HCT116 (cell line): ENCODE measurements at regions not wholly inside any gene's neighbourhood (a gene's known extent, or its start where the extent isn't known, plus 50 kb on each side); places are given as distances from the start of the nearest gene placed in this dataset.

Experiments
- ATAC-seq: fragments of 200-7000 bp; cut with Tn5 transposase; 2 replicates; pipeline ENCODE4 v1.9.1; 2020; ENCODE audit warnings: mild to moderate bottlenecking, moderate library complexity
- BruUV-seq: library from RNA; stranded (reverse); fragments of 400-500 nt; replicated peaks from 2 replicates; lab custom pipeline; 2021; lab: Mats Ljungman, UMichigan
- CTCF ChIA-PET: fragments of 300-600 bp; sonication (Branson Sonifier 250); formaldehyde crosslinking; loops from one replicate; lab custom pipeline; 2021; ENCODE audit warnings: antibody characterized with exemption; lab: Charles Lee
- POLR2A ChIA-PET: fragments of 300-600, 350-600 bp; sonication (Branson Sonifier 250); formaldehyde crosslinking; loops from one replicate; lab custom pipeline; 2021; ENCODE audit warnings: antibody characterized with exemption; lab: Charles Lee
- RAD21 ChIA-PET, 2 experiments: fragments of 300-600 bp; sonication (Branson Sonifier 250); formaldehyde crosslinking; loops; one replicate each; lab custom pipeline; 2023; ENCODE audit warnings: low total read pairs in 2 of 2; ENCODE audit not compliant: uncharacterized antibody in 2 of 2, unreplicated experiment in 2 of 2, low non-redundant PET in 1 of 2; lab: Charles Lee
- DNase-seq: peaks from one replicate; pipeline ENCODE4 v3.0.0-alpha.2; 2010; ENCODE audit warnings: low read depth, low spot score
- H2AFZ ChIP-seq: fragments of 200-600 bp; shearing (Covaris generic), sonication (generic); 2 replicates; pipeline ENCODE4 v1.6.1; 2017; ENCODE audit warnings: low read depth, mixed run types, mixed read lengths, antibody characterized with exemption, low read length; ENCODE audit not compliant: poor library complexity, severe bottlenecking
- H3K27ac ChIP-seq: 2 replicates; pipeline ENCODE4 v1.5.1; 2012; ENCODE audit warnings: low read depth, low read length
- H3K27me3 ChIP-seq: fragments of 200-600 bp; sonication (generic); 2 replicates; pipeline ENCODE4 v1.6.1; 2016; ENCODE audit warnings: mixed run types, low read length, mixed read lengths; ENCODE audit not compliant: insufficient read depth
- H3K36me3 ChIP-seq, 2 experiments: fragments of 200-500 bp in 1 of 2; fragments of 200-600 bp in 1 of 2; sonication (Bioruptor generic) in 1 of 2; sonication (generic) in 1 of 2; 2 replicates each; pipeline versions ENCODE4 v1.5.1 to v1.6.1; 2014 to 2016; ENCODE audit warnings: low read length in 2 of 2, inconsistent platforms in 1 of 2, mixed read lengths in 1 of 2, mixed run types in 1 of 2; ENCODE audit not compliant: insufficient read depth in 2 of 2, control insufficient read depth in 1 of 2
- H3K4me1 ChIP-seq, 2 experiments: fragments of 200-600 bp in 1 of 2; sonication (generic) in 1 of 2; 2 replicates each; pipeline versions ENCODE4 v1.5.1 to v1.6.1; 2012 to 2017; ENCODE audit warnings: low read length in 2 of 2, inconsistent platforms in 1 of 2, mild to moderate bottlenecking in 1 of 2, mixed read lengths in 1 of 2, mixed run types in 1 of 2, moderate library complexity in 1 of 2; ENCODE audit not compliant: insufficient read depth in 2 of 2, control insufficient read depth in 1 of 2
- H3K4me2 ChIP-seq: fragments of 200-600 bp; sonication (generic); 2 replicates; pipeline ENCODE4 v1.6.1; 2017; ENCODE audit warnings: mixed run types, low read length, mixed read lengths
- H3K4me3 ChIP-seq, 2 experiments: fragments of 200-600 bp in 1 of 2; sonication (generic) in 1 of 2; replicated peaks in 1 of 2; 2 replicates each; pipeline ENCODE4 v1.5.1; 2011 to 2016; ENCODE audit warnings: low read length in 2 of 2, control low read depth in 1 of 2, low read depth in 1 of 2, mild to moderate bottlenecking in 1 of 2, mixed read lengths in 1 of 2, mixed run types in 1 of 2
- H3K79me2 ChIP-seq: fragments of 200-600 bp; sonication (generic); 2 replicates; pipeline ENCODE4 v1.6.1; 2017; ENCODE audit warnings: mild to moderate bottlenecking, mixed run types, low read length, moderate library complexity, mixed read lengths; ENCODE audit not compliant: insufficient read depth
- H3K9ac ChIP-seq: fragments of 200-600 bp; sonication (generic); 2 replicates; pipeline ENCODE4 v1.6.1; 2016; ENCODE audit warnings: low read length, mixed read lengths
- H3K9me2 ChIP-seq: fragments of 200-600 bp; sonication (generic), shearing (Covaris generic); 2 replicates; pipeline ENCODE4 v1.6.1; 2017; ENCODE audit warnings: mixed run types, mild to moderate bottlenecking, moderate library complexity; ENCODE audit not compliant: insufficient read depth
- H3K9me3 ChIP-seq, 2 experiments: fragments of 200-500 bp in 1 of 2; fragments of 200-600 bp in 1 of 2; sonication (Bioruptor generic) in 1 of 2; sonication (generic) in 1 of 2; 2 replicates each; pipeline ENCODE4 v1.6.1; 2014 to 2017; ENCODE audit warnings: low read length in 2 of 2, mixed read lengths in 2 of 2, inconsistent platforms in 1 of 2, low read depth in 1 of 2, mild to moderate bottlenecking in 1 of 2, mixed run types in 1 of 2, moderate library complexity in 1 of 2; ENCODE audit not compliant: control insufficient read depth in 1 of 2, insufficient read depth in 1 of 2
- H4K20me1 ChIP-seq: fragments of 200-600 bp; sonication (generic), shearing (Covaris generic); 2 replicates; pipeline ENCODE4 v1.6.1; 2017; ENCODE audit warnings: mixed run types, mild to moderate bottlenecking, moderate library complexity; ENCODE audit not compliant: insufficient read depth
- CBX3 ChIP-seq: IDR thresholded peaks from 2 replicates; pipeline ENCODE4 v1.6.1; 2012; ENCODE audit warnings: low read depth
- CTCF ChIP-seq, 3 experiments: fragments of 200-600 bp in 1 of 3; sonication (generic) in 1 of 3; IDR thresholded peaks in 2 of 3; conservative IDR thresholded peaks in 1 of 3; 2 replicates each; pipeline ENCODE4 v1.5.1; 2012 to 2017; ENCODE audit warnings: low read depth in 2 of 3, low read length in 2 of 3, antibody characterized with exemption in 1 of 3, borderline replicate concordance in 1 of 3, control low read depth in 1 of 3, mild to moderate bottlenecking in 1 of 3, mixed read lengths in 1 of 3, mixed run types in 1 of 3, moderate library complexity in 1 of 3; ENCODE audit not compliant: insufficient read depth in 1 of 3
- EGR1 ChIP-seq: IDR thresholded peaks from 2 replicates; pipeline ENCODE4 v1.6.1; 2012; ENCODE audit warnings: low read depth
- ELF1 ChIP-seq: IDR thresholded peaks from 2 replicates; pipeline ENCODE4 v1.6.1; 2012; ENCODE audit warnings: low read depth, borderline replicate concordance
- EZH2 ChIP-seq: fragments of 200-600 bp; sonication (generic); IDR thresholded peaks from 2 replicates; pipeline ENCODE4 v1.6.1; 2017; ENCODE audit warnings: antibody characterized with exemption, mixed run types
- EZH2phosphoT487 ChIP-seq: fragments of 200-600 bp; IDR thresholded peaks from 2 replicates; pipeline ENCODE4 v1.6.1; 2018; ENCODE audit warnings: antibody characterized with exemption, borderline replicate concordance
- FOSL1 ChIP-seq: IDR thresholded peaks from 2 replicates; pipeline ENCODE4 v1.6.1; 2012; ENCODE audit warnings: low read depth
- JUND ChIP-seq: IDR thresholded peaks from 2 replicates; pipeline ENCODE4 v1.6.1; 2012
- MAX ChIP-seq: IDR thresholded peaks from 2 replicates; pipeline ENCODE4 v1.6.1; 2012
- POLR2A ChIP-seq: IDR thresholded peaks from 2 replicates; pipeline ENCODE4 v1.7.0; 2011; ENCODE audit warnings: borderline replicate concordance; ENCODE audit not compliant: insufficient read depth, insufficient read length; ENCODE audit errors: extremely low read depth
- POLR2AphosphoS5 ChIP-seq: IDR thresholded peaks from 2 replicates; pipeline ENCODE4 v1.6.1; 2011; ENCODE audit warnings: mild to moderate bottlenecking, low read depth, low read length, moderate library complexity
- SIN3A ChIP-seq: IDR thresholded peaks from 2 replicates; pipeline ENCODE4 v1.6.1; 2012; ENCODE audit warnings: low read depth
- SP1 ChIP-seq: IDR thresholded peaks from 2 replicates; pipeline ENCODE4 v1.6.1; 2012; ENCODE audit warnings: low read depth
- SRF ChIP-seq: IDR thresholded peaks from 2 replicates; pipeline ENCODE4 v1.6.1; 2012; ENCODE audit warnings: low read depth
- TCF7L2 ChIP-seq: IDR thresholded peaks from 2 replicates; pipeline ENCODE4 v1.7.0; 2011; ENCODE audit warnings: borderline replicate concordance, inconsistent platforms; ENCODE audit not compliant: insufficient read depth, insufficient read length; ENCODE audit errors: extremely low read depth
- YY1 ChIP-seq: IDR thresholded peaks from 2 replicates; pipeline ENCODE4 v1.6.1; 2011; ENCODE audit warnings: low read length, low read depth, moderate library complexity, mild to moderate bottlenecking; ENCODE audit not compliant: insufficient replicate concordance; ENCODE audit errors: extremely low read depth
- ZBTB33 ChIP-seq: IDR thresholded peaks from 2 replicates; pipeline ENCODE4 v1.6.1; 2011; ENCODE audit warnings: mild to moderate bottlenecking, low read length, moderate library complexity; ENCODE audit not compliant: insufficient replicate concordance; ENCODE audit errors: extremely low read depth
- ZFX ChIP-seq: fragments of 450-650 bp; IDR thresholded peaks from 2 replicates; pipeline ENCODE4 v1.6.1; 2017
- ZNF274 ChIP-seq: fragments of 200-500 bp; sonication (Bioruptor generic); IDR thresholded peaks from 2 replicates; pipeline ENCODE4 v1.6.1; 2014; ENCODE audit warnings: mild to moderate bottlenecking, low read depth, low read length, inconsistent platforms
- intact Hi-C: fragments of 100-400 bp; cut with micrococcal nuclease; formaldehyde crosslinking; loops from 2 replicates; pipeline ENCODE4 v1.10.0; 2022

GRCh38 chr9:7591501-7591900, 208.1 kb downstream of the DMAC1 start (continued):
- TF ChIP-seq ZBTB33 = no peak

DNA sequence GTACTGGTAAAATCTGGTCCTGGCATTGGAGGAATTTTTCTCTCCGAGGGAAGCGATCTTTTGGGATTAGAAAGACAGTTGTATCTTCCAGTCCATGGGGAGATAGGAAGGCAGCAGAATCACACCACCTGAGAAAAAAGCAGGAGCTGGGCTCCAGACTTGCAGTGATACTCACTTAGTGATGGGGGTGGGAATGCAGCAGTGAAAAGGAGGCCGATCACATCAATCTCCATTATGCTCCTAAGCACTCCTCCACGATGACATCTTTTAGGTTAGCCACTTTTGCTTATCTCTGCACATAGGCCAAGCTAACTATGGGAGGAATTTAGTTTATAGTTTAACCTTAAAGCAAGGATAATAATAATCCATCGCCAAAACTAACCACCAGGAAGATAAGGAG, 219.0 kb downstream of the DMAC1 start:
- ChIA-PET CTCF (no interaction called here), RAD21 (no interaction called here), POLR2A (no interaction called here)
- Histone ChIP-seq H3K79me2 (no peaks in the 10 kb centered on the region), H3K9ac (no peak overlapping the region), H4K20me1 (no peaks in the 10 kb centered on the region), H3K4me2 (no peak overlapping the region), H3K27ac (no peak overlapping the region), H3K4me3 (no peak overlapping the region), H3K9me3 (no peaks in the 10 kb centered on the region), H3K36me3 (no peaks in the 10 kb centered on the region), H2AFZ (no peak overlapping the region), H3K9me2 (no peaks in the 10 kb centered on the region), H3K4me1 (no peaks in the 10 kb centered on the region), H3K27me3 (no peaks in the 10 kb centered on the region)
- BruUV-seq = no TSS peak
- ATAC-seq = no peak
- DNase-seq = no peak
- intact Hi-C loops = no loop called here
- TF ChIP-seq POLR2AphosphoS5 = no peak
- TF ChIP-seq MAX = no peak
- no peak for TF ChIP-seq CTCF (IDR thresholded peaks at IDR 0.05 in 2 of 3, conservative IDR thresholded peaks at IDR 0.05 in 1 of 3; ENCODE audit: borderline replicate concordance in 1 of 3, insufficient read depth in 1 of 3, low read depth in 2 of 3, low read length in 2 of 3)
- no peak for TF ChIP-seq EZH2
- no peak for TF ChIP-seq JUND
- TF ChIP-seq ELF1 = no peak
- no peak for TF ChIP-seq ZNF274
- TF ChIP-seq EGR1 = no peak
- TF ChIP-seq POLR2A = no peak
- no peak for TF ChIP-seq CBX3
- TF ChIP-seq ZBTB33 = no peak
- no peak for TF ChIP-seq YY1
- TF ChIP-seq FOSL1 = no peak
- TF ChIP-seq EZH2phosphoT487 = no peak
- no peak for TF ChIP-seq SP1
- no peak for TF ChIP-seq TCF7L2
- no peak for TF ChIP-seq SIN3A
- no peak for TF ChIP-seq ZFX
- TF ChIP-seq SRF = no peak
